NCI-H2171 (cell line): ENCODE measurements at regions not wholly inside any gene's neighbourhood (a gene's known extent, or its start where the extent isn't known, plus 50 kb on each side); places are given as distances from the start of the nearest gene placed in this dataset.
"Not testable (repeated sequence)": the region's sequence is repeated elsewhere in the genome, so short reads cannot be mapped to it uniquely, and the experiment has no call there.

Experiments
- DNase-seq: peaks from one replicate; lab custom pipeline; 2025; lab: John Stamatoyannopoulos, UW

DNA sequence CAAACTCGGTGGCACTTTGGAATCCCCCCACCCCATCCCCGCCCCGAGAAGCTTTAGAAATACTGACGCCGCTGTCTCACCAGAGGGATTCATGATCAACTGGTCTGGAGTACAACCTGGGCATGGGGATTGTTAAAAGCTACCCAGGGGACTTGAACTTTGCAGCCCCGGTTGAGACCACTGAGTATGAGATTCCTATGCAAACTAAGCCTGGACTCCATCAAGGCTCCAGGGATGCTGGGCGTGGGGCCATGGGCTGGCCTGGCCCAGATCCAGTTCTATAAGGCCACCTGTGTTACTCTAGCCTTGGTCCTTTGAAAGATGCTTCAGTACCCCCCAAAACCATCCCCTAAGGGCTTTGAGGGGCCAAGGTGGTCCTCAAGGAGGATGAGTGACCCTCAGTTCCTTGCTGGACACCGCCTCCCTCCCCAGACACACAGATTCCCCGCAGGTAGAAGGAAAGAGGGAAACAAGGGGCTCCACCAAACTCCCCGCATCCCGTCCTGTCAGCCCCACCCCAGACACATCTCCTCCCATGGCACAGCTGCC is 68.5 kb downstream of the MRPL36 start:
- DNase-seq = no peak

DNA sequence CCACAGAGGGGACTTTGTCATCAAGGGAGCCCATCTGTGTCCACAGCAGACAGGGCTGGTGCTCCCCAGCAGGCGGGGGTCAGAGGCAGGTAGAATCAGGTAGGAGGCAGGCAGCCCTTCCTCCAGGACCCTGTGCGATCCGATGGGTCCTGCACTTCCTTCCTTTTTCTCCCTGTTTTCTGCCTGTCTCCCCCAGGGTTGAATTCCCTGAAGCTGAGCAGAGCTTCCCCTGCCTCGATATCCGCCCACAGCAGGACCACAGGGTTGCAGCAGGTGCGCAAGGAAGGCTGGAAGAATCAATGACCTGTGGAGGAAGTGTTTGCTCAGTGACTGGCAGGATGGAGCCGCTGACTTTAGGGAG is 69.2 kb downstream of the MRPL36 start:
- no peak for DNase-seq

DNA sequence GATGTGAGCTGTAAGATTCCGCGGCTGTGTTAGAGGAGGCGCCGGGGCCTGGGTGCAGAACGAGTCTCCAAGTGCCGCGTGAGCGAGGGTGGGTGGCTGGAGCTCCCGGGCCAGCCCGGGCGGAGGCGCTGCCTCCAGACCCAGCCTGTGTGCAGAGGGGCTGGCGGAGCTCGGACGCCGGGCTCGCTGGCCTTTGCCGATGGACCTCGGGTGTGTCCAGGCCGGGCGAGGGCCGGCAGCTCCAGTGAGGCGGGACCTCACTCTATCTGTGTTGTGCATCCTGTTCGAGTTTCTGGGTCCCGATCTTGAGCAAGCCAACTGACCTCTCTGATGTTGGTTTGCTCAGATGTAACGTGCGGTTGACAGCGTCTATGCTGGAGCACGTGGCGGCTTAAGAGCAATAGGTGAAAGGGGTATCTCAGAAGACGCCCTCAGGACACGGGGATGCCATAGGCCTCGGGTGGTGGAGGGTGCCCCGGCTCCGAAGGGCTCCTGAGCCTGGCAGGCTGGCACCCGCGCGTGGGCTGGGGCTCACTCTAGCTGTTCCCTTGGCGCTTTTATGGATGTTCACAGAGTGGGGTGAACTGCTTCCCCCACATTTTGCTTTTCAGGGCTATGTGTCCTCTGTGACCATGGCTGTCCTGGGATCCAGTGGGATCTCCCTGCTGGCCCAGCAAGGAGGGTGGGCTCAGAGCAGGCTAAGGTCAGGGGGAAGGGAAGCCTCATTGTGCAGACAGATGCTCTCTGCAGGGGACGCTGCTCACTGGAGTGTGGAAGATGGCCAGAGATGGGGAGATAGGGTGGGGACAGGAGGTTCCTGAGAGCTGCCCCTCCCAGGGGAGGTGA is 69.8 kb downstream of the MRPL36 start:
- no peak for DNase-seq

DNA sequence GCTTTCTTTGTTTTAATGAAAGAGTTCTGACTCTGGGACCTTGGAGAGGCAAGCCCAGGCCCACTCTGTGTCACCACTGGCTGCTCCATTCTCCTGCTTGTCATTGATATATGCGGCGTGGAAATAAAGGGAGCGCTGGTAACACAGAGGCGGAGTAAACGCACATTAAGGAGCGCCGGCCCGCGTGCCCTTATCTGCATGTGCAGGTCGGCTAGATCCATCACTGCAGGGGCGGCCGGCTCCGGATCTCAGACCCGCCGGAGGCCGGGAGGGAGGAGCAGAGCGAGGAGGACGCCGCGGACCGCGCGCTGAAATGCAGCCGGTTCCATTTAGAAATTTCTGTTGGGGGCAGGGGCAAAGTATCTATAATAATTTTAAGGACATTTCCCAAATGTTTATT is 70.8 kb downstream of the MRPL36 start:
- DNase-seq = no peak

DNA sequence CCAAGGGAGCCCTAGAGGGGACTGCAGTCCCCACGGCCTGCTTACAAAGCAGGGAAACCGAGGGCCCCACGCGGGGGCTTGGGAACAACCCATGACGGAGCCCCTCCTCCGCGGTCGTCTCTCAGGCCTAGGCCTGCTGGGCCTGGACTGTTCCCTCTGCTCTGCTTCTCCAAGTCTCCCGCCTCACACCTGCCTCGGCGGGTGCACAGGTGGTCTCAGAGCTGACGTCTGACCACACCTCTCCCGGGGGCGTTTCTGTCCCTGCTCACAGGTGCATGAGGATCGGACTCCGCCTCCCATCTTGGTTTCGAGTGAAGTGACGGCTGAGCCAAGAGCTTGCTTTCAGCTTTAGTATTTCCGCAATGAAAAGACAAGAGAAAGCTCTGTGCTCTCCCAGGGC is 72.1 kb downstream of the MRPL36 start:
- DNase-seq = no peak

DNA sequence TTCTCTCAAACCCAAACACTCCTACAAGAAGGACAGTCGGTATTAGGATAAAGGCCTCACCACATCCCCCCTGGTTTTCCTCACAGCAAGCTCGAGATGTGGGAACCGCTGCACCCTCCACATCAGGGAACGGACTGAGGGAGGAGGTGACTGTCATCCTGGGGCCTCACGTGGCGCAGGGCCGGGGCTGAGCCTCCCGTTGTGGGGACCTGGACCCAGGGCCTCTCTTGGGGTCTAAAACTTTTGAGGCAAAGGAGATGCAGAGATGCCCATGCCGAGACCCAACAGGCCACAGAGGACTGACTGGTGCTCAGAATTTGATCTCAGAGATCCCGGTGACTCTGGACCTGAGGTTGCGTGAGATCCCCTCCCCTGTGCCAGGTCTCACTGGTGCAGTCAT is 72.7 kb downstream of the MRPL36 start:
- DNase-seq = no peak

DNA sequence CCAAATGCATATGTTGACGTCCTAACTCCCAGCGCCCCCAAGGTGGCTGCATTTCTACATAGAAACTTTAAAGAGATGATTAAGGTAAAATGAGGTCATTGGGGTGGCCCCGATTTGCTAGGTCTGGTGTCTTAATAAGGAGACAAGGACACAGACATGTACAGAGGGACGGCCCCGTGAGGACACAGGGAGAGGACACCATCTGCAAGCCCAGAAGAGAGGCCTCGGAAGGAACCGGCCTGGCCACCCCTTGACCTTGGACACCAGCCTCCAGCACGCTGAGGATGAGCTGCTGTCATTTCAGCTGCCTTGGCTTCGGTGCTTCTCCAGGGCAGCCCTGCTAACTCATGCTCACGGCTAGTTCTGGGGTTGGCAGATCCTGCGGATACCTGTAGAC is 73.2 kb downstream of the MRPL36 start:
- DNase-seq = no peak

DNA sequence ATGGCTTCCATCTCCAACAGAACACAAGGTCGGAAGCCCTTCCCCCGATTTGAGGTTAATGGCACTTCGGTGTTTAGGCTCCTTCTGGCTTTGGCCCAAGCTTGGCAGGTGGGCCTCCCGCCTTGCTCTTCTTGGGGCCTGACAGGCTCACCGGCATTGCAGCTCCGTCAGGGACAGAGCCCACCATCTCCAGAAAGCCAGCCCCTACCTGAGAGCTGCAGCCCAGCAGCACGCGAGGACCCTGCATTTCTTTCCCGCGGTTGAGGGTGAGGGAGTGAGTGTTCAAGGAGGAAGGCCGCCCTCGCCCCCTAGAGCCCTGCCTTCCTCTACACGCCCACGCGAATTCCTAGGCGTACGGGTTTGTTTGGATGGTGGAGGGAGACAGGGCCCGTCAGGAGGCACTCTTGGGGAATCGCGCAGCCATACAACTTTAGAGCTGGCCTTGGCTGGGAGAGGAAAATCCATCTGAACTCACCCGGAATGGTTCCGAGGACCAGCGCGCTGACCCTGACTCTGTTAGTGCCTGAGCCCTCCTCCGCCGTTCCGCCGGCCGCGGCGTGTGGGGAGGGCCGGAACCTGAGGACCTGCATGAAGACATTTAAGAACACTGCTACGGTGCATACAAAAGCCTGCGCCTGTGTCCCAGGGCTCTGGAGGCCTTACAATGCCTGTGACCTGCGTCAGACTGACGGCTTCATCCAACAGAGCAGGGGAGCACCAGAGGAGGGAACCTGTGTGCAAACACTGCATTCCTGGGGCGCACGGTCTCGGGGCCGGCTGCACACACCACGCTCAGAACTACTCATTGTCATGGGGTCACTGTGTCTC is 73.8 kb downstream of the MRPL36 start:
- no peak for DNase-seq

DNA sequence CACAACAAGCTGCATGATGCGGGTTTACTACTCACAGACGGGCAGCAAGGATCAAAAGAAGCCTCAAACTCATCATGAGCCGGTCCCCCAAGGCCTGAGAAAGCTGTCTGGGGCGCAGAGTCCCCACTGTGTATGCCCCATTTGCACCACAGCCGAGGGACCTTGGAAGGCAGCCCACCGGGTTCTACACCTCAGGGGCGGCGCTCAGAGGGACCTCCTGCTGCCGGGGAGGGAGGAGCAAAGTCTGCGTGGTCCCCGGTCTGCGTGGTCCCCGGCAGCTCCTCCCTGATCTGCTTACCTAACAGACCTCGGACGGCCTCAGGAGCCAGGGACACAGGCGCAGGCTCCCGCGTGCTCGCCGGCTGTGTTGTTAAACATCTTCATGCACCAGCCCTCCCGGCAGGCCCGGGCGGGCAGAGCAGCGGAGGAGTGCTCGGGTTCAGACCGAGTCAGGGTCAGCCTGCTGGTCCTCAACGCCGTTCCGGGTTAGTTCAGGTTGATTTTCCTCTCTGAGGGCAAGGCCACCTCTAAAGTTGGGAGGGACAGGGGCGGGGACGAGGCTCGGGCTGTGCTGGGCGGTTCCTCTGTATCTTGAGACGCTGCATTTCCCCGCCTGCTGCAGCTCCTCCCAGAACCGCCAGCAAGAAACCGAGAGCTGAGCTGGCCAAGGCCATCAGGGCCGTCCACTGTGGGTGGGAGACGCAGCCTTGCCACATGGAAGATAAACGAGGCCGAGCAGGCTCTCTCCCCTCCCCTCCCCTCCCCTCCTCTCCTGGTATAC is 74.6 kb downstream of the MRPL36 start:
- no peak for DNase-seq

DNA sequence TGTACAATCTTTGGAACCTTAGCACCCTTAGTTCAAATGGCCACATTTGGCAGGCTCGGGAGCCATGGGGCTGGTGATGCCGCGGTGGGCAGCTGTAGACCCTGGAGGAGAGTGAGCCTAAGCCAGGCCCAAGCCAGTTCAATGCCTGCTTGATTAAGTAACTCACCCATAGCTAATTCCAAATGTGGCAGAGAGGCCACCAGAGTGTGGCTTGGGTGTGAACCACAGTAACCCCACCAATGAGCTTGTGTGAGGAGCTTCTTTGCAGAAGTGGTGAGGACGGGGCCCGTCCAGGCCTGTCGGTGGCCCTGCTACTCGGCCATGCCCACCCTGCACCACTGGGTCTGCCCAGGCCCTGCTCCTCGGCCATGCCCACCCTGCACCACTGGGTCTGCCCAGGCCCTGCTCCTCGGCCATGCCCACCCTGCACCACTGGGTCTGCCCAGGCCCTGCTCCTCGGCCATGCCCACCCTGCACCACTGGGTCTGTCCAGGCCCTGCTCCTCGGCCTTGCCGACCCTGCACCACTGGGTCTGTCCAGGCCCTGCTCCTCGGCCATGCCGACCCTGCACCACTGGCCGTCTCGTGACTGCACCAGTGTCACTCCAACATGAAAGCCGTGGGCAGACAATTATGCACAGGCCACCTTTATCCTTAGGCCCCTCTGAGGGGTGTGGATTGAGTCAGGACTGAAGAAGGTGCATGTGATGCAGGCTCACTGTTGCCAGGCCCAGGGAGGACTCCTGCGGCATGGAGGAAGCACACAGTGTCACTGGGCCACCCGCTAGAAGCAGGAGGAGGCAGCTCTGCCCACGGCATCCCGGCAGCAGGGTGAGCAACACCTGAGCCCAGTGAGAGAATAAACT is 75.4 kb downstream of the MRPL36 start:
- DNase-seq = no peak

DNA sequence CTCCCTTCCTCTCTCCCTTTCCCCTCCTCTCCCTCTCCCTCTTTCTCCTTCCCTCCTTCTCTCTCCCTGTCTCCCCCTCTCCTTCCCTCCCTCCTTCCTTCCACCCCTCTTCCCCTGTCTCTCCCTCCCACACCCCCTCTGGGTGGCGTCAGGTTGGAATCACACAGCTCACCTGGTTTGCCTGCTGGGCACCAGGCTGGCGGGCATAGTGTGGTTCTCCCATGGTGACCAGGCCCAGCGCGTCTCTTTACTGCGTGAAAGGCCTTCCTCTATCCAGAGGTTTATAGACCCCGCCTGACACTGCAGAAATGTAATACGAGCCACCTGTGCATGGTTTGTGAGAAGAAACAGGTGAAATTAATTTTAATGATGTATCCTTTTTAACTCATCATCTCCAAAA is 76.2 kb downstream of the MRPL36 start:
- DNase-seq = no peak

DNA sequence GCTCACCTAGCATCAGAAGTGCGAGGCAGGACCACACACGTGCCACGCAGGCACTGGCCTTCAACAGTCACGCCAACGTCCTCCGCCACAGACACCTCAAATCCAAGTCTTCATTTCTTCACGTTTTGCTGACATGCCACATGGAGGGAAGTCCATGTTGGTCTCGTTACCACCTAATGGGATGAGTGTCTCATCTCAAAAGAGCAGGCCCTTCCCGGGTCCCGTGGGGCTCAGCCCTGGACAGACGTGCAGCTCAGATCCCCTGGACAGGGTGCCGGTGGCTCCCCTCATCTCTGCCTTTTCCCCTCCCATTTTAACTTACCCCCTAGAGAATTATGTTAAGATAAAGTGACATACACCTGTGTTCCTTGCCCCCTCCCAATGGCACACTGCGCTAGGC is 76.8 kb downstream of the MRPL36 start:
- no peak for DNase-seq

DNA sequence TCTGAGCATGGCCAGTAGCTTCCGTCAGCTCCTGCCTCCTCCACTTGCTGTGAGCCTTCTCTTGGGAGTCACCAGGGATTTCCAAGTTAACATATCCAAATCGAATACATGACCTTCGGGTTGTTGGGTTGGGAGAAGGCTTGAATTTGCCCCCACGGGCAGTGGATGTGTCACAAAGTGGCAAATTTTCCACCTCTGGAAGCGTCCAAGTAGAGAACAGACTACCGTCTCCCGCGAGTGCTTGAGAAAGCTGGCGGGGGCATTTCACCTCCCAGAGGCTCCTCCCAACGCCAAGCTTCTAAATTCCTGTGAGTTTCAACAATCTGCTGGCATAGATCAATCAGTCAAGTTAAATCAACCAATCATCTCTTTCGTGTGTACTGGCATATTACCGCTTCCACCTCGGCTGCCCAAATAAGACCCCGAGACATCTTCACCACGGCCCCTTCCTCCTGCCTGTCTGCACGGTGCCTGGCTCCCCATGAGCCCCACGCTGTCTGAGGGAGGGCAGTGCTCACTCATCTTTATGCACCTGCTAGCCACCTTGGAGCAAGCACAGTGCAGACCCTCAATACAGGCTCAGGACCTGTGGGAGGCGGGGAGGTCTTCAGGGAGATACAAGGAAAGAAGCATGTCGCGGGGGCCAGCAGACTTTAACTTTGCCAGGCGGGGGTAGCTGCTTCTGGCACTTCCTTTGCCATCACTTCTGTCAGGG is 79.1 kb downstream of the MRPL36 start:
- no peak for DNase-seq

DNA sequence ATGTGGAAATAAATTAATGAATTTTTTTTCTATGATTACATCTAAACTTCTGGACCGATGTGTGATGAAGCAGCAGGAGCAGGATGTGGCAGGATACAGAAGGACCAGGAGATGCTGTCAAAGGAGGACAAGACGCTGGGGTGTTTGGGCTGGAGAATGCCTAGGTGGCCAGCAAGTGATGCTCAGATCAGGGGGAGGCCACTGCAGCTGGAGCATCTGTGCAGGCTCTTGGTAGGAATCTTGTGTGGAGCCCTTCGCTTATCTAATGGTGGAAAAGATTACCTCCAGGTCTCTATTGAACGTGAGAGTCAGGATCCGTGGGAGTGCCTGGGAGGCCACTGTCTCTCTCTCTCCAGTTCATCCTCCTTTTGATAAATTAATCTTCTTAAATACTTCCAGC is 79.8 kb downstream of the MRPL36 start:
- no peak for DNase-seq

DNA sequence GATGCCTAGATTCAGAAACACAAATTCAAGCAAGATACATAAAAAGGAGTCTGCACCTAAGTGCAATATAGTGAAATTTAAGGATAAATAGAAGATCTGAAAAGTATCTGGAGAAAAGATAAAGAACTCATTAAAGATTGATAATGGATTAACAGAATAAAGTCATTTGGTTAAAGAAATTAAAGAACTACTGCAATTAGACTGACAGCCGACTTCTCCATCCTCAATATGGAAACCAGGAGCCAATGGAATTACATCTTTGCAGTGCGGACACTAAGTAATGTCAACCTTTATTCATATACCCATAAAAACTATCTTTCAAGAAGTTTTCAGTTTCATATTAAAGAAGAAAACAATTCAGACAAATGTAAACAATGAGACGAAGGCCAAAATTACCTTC is 81.0 kb downstream of the MRPL36 start:
- no peak for DNase-seq

DNA sequence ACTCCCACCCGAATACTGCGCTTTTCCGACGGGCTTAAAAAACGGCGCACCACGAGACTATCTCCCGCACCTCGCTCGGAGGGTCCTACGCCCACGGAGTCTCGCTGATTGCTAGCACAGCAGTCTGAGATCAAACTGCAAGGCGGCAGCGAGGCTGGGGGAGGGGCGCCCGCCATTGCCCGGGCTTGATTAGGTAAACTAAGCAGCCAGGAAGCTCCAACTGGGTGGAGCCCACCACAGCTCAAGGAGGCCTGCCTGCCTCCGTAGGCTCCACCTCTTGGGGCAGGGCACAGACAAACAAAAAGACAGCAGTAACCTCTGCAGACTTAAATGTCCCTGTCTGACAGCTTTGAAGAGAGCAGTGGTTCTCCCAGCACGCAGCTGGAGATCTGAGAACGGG is 89.5 kb downstream of the MRPL36 start:
- not testable (repeated sequence) for DNase-seq

DNA sequence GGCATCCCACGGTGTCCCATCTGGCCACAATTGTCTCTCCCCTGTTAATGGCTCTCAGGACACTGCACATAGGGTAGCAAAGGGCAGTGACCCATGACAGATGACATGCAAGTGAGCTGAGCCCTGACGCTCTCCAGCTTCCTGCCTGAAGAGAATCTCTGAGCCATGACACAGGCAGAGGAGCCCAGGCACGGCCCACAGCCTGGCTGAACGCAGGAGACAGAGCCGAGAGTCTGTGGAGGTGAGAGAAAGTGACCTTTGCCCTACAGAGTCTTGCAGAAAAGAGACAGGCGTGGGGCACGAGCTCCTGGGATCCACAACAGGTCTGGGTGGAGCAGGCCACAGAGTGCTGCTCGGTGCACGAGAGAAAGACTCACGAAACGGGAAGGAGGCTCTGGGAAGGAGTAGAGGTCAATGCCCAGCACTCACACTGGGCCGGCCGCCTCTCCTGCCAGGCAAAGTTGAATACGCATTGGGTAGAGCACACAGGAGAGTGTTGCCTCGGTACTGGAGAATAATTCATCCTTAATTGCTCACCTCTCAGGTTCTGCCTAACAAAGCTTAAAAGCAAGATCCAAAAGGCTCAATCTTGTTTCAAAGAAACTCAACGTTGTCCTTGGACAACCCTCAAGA is 90.3 kb downstream of the MRPL36 start:
- no peak for DNase-seq

DNA sequence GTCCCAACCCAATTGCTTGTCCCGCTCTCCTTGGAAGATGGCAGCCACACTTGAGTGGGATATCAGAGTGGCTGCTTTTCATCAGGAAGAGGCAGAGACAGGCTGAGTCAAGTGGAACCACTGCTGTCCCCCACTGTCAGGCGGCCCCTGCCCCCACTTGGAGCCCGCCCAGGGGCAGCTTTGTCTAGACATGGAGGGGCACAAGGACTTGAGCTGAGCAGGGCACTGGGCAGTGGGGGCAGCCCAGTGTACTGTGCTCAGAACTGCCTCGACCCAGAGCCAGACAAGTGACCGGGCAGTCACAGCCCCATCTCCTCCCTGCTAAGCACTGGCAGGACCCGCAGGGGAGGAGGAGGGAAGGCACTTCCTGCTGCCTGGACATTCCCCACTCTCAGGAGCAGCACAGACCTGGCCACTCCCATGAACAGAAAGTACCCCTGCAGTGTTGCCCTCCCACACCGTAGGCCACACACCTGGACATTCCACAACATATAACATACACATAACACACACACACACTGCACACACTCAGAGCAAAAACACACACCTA is 91.0 kb downstream of the MRPL36 start:
- no peak for DNase-seq

DNA sequence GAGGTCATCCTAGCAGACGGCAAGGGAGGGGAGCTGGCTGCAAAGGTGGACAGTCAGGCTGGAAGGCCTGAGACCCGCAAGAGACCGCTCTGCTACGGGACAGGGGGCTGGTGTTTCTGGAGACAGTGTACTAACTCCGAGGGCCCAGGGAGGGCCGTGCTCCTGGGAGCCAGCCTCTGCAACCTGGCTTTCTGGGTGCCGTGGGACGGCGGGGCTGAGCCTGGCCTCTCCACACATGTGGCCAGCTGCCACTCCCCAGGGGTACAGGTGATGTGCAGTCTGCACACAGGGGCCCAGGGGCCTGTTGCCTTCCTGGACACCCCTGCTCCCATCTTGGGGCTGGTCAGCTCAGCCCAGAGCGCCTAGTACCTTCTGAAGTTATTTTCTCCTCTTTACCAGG is 92.2 kb downstream of the MRPL36 start:
- no peak for DNase-seq

DNA sequence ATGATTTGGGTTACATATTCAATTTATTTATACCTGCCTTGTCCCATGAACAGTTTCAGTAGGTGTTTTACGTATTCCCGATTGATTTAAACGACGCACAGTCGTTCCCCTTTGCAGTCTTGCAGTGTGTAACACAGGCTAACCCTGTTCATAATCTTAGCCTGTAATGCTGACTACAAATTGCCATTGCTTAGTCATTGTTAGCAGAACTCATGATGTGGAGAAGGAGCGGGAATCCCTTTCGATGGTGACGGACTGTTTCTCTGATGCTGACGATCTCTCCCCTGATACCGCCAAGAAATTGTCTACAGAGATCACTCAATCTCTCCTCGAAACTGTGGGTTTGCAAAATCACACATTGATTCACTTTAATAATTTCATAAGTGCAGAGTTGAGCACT is 93.2 kb downstream of the MRPL36 start:
- no peak for DNase-seq
